Activated CD4-positive, alpha-beta memory T cell treated with anti-CD3 and anti-CD28 coated beads, Interleukin-2, amount 10 ng/mL, durations not matched to agents 7 days and 5 days (primary cell): ENCODE measurements at regions not wholly inside any gene's neighbourhood (a gene's known extent, or its start where the extent isn't known, plus 50 kb on each side); places are given as distances from the start of the nearest gene placed in this dataset.
"Not testable (repeated sequence)": the region's sequence is repeated elsewhere in the genome, so short reads cannot be mapped to it uniquely, and the experiment has no call there.

Experiments
- CTCF ChIA-PET: fragments of 350-600 bp; sonication (Branson Sonifier 250); formaldehyde crosslinking; loops from one replicate; lab custom pipeline; 2021; ENCODE audit warnings: antibody characterized with exemption, inconsistent platforms; lab: Charles Lee
- POLR2A ChIA-PET: fragments of 350-600 bp; sonication (Branson Sonifier 250); formaldehyde crosslinking; loops from one replicate; lab custom pipeline; 2021; ENCODE audit warnings: antibody characterized with exemption; lab: Charles Lee
- DNase-seq: peaks from one replicate; pipeline ENCODE4 v3.0.0-alpha.2; 2020
- H3K27ac Mint-ChIP-seq: one replicate; pipeline ENCODE4 v1.8.0; 2021; ENCODE audit warnings: mild to moderate bottlenecking, mixed read lengths
- H3K27me3 Mint-ChIP-seq: one replicate; pipeline ENCODE4 v1.8.0; 2021; ENCODE audit warnings: mixed read lengths
- H3K36me3 Mint-ChIP-seq: one replicate; pipeline ENCODE4 v1.8.0; 2021; ENCODE audit warnings: low read depth, mixed read lengths
- H3K4me1 Mint-ChIP-seq: one replicate; pipeline ENCODE4 v1.8.0; 2021; ENCODE audit warnings: mixed read lengths
- H3K4me3 Mint-ChIP-seq: one replicate; pipeline ENCODE4 v1.8.0; 2021; ENCODE audit warnings: mild to moderate bottlenecking, mixed read lengths
- H3K9me3 Mint-ChIP-seq: one replicate; pipeline ENCODE4 v1.8.0; 2021; ENCODE audit warnings: mixed read lengths

DNA sequence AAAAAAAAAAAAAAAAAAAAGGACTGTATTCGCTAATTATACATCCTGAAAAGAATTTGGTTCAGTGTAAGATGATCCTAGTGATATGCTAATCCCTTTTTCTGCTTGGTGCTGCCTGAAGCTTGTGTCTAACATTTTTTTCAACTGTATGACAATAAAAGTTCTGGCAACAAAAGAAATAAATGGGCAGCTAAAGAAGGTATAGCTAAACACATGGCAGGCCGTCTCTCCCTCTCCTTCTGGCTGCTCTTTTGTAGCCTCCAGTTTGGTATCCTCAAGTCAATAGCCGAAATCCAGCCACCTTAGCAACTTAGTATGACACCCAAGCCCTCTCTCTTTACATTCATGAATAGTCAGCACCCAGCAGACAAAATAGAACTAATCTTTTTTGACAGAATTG lies 198.3 kb upstream of the OTX2 start:
- Mint-ChIP-seq H3K4me3 (no peak overlapping the region), H3K4me1 (no peaks in the 10 kb centered on the region), H3K9me3 (peaks cover 1% of the 10 kb centered on the region), H3K27me3 (peaks cover 10% of the 10 kb centered on the region), H3K27ac (no peak overlapping the region), H3K36me3 (no peaks in the 10 kb centered on the region)
- POLR2A ChIA-PET, result no interaction called here
- DNase-seq, result no peak
- CTCF ChIA-PET, result no interaction called here

GRCh38 chr14:56998728-56999127 lies 188.4 kb upstream of the OTX2 start:
- Mint-ChIP-seq H3K27me3 (peaks cover 2% of the 10 kb centered on the region), H3K36me3 (no peaks in the 10 kb centered on the region), H3K9me3 (no peaks in the 10 kb centered on the region), H3K4me1 (no peaks in the 10 kb centered on the region), H3K4me3 (no peak overlapping the region), H3K27ac (no peak overlapping the region)
- no peak for DNase-seq
- CTCF ChIA-PET, result no interaction called here
- POLR2A ChIA-PET, result no interaction called here

DNA sequence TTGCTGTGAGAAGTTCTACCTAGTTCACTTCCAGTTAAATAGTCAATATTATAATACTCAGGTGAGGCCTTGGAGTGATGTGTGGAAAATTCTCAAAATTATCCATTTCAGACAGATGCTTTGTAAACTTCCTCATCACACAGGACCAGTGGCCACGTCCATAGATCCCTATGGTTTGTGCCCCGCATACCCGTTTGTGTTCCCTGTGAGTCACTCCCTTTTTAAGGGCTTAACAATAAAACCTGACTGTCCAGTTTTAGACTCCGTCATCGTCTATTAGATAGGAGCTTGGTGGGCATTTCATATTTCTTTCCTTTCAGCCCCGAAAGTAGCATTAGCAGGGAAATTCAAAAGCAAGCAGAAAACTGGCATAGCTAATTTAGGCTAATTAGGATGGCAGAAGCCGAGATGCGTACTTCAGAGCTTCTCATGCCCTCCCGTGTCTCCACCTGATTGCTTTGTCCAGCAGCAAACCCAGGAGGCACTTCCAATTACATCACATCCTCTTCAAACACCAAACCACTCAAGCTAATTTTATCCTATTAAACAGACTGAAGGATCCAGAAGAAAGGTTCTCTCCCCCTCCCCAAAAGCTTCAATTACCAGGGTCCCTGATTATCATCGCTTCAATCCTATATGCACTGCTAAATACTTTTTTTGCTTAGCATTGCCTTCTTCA lies 186.6 kb upstream of the OTX2 start:
- H3K27ac Mint-ChIP-seq, result no peak overlapping the region
- DNase-seq, result no peak
- H3K4me3 Mint-ChIP-seq, result no peak overlapping the region
- no peaks in the 10 kb centered on the region for H3K9me3 Mint-ChIP-seq
- POLR2A ChIA-PET, result no interaction called here
- no peaks in the 10 kb centered on the region for H3K4me1 Mint-ChIP-seq
- H3K27me3 Mint-ChIP-seq, result peaks cover 2% of the 10 kb centered on the region
- CTCF ChIA-PET, result no interaction called here
- H3K36me3 Mint-ChIP-seq, result no peaks in the 10 kb centered on the region

DNA sequence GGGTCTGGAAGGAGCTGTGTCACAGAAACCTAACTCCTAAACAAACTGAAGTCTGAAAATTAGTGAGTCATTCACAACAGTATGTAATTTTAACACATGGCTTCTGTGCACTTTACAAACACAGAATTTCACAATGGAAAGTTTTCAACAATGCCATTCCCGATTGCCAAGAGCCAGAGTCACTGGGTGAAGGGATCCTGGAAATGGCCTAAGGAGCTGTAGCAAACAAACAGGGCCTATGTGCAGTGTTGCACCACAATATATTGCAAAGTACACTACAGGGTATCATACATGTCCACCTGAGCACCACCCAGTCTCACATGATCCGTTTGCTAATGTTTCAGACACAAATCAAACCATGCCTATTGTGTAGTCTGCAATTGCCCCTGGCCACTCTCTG lies 184.7 kb upstream of the OTX2 start:
- Mint-ChIP-seq H3K9me3 (peaks cover 4% of the 10 kb centered on the region), H3K4me1 (no peaks in the 10 kb centered on the region), H3K27me3 (peaks cover 2% of the 10 kb centered on the region), H3K4me3 (no peak overlapping the region), H3K27ac (no peak overlapping the region), H3K36me3 (no peaks in the 10 kb centered on the region)
- POLR2A ChIA-PET, result no interaction called here
- DNase-seq, result no peak
- CTCF ChIA-PET, result no interaction called here

DNA sequence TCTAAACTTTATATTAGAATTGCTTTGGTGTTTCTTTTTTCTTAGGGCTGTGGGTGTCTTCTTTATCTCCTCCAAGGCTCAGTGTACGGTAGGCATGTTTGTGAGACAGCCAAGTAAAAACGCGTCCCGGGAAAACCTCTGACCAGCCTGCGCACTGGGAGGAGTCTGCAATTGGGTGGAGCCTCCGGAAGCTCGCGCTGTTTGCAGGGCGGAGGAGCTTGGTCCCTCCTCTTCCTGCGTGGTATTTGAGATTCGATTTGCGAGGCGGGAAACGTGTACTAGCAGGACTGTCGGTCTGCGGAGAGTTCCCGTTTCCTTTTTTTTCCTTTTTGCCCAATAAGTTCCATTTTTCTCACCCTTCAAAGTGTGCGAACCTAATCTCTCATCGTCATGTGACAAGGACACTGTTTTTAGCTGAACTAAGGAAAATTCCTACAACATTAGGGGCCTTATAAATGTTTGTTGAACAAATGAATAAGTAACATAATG lies 182.1 kb upstream of the OTX2 start:
- DNase-seq, result no peak
- H3K27me3 Mint-ChIP-seq, result no peaks in the 10 kb centered on the region
- no peak overlapping the region for H3K27ac Mint-ChIP-seq
- ChIA-PET POLR2A (no interaction called here), CTCF (no interaction called here)
- peaks cover 4% of the 10 kb centered on the region for H3K9me3 Mint-ChIP-seq
- no peaks in the 10 kb centered on the region for H3K4me1 Mint-ChIP-seq
- no peaks in the 10 kb centered on the region for H3K36me3 Mint-ChIP-seq
- H3K4me3 Mint-ChIP-seq, result no peak overlapping the region

GRCh38 chr14:56990991-56991627 lies 180.8 kb upstream of the OTX2 start:
- H3K36me3 Mint-ChIP-seq, CTCF ChIA-PET, DNase-seq, POLR2A ChIA-PET, H3K27me3 Mint-ChIP-seq, H3K4me3 Mint-ChIP-seq, H3K4me1 Mint-ChIP-seq, H3K27ac Mint-ChIP-seq, H3K9me3 Mint-ChIP-seq: not testable (repeated sequence)

DNA sequence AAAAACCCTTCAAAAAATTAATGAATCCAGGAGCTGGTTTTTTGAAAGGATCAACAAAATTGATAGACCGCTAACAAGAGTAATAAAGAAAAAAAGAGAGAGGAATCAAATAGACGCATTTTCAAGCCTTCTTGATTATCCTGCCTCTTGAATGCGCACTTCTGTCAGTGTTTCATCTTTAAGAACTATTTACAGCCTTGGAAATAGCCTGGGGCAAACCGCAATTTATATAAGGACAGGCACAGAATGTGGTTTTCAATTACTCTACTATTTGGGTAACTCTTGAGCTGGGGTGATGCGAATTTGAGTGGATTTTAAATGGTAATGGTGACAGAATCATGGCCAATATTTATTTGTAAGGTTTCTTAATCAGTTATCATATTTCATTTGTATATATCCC lies 179.1 kb upstream of the OTX2 start:
- Mint-ChIP-seq H3K4me3 (no peak overlapping the region), H3K27me3 (no peaks in the 10 kb centered on the region), H3K36me3 (no peaks in the 10 kb centered on the region), H3K9me3 (peaks cover 4% of the 10 kb centered on the region), H3K4me1 (no peaks in the 10 kb centered on the region), H3K27ac (no peak overlapping the region)
- ChIA-PET POLR2A (no interaction called here), CTCF (no interaction called here)
- DNase-seq, result no peak

- CTCF ChIA-PET, result no interaction called here
- H3K9me3 Mint-ChIP-seq, result no peaks in the 10 kb centered on the region
These were observed 169.7 kb upstream of the OTX2 start for GRCh38 chr14:56979936-56980335.

DNA sequence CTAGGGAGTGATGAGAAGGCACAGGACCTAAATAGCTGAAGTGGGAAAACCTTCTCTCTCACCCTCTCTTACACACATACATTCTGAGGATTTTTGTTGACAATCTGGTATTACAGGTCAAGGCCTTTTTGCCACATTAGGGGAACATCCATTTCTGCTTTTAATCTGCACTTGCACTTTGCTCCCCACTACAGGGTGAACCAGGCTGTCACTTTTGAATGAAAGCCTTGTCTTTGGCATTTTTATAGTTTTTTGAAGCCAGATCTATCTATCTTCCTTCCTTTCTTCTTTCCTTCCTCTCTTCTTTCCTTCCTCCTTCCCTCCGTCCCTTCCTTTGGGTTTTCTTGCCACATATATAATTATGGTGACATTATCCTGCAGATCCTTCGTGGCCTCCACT lies 165.9 kb upstream of the OTX2 start:
- Mint-ChIP-seq H3K27ac (no peak overlapping the region), H3K4me3 (no peak overlapping the region), H3K4me1 (no peaks in the 10 kb centered on the region), H3K36me3 (no peaks in the 10 kb centered on the region), H3K9me3 (no peaks in the 10 kb centered on the region), H3K27me3 (no peaks in the 10 kb centered on the region)
- POLR2A ChIA-PET, result no interaction called here
- CTCF ChIA-PET, result no interaction called here
- no peak for DNase-seq

More at GRCh38 chr14:56979936-56980335, 169.7 kb upstream of the OTX2 start:
- no peaks in the 10 kb centered on the region for H3K4me1 Mint-ChIP-seq
- POLR2A ChIA-PET, result no interaction called here
- no peaks in the 10 kb centered on the region for H3K36me3 Mint-ChIP-seq
- H3K27ac Mint-ChIP-seq, result no peak overlapping the region
- no peak for DNase-seq
- no peak overlapping the region for H3K4me3 Mint-ChIP-seq
- H3K27me3 Mint-ChIP-seq, result peaks cover 1% of the 10 kb centered on the region

DNA sequence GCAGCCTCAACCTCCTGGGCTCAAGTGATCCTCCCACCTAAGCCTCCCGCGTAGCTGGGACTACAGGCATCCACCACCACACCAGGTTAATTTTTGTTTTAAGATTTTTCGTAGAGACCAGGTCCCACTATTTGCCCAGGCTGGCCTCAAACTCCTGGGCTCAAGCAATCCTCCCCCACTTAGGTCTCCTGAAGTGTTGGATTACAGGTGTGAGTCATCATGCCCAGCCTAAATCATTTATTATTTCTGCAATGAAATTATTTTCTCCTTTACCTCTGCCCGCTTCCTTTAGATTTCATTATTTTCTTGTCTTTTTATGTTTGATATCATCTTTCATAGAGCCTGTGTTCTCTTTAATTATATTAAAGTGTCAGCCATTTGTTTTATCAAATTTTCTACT lies 165.2 kb upstream of the OTX2 start:
- ChIA-PET CTCF (no interaction called here), POLR2A (no interaction called here)
- H3K27ac Mint-ChIP-seq, result no peak overlapping the region
- H3K36me3 Mint-ChIP-seq, result no peaks in the 10 kb centered on the region
- no peak for DNase-seq
- no peaks in the 10 kb centered on the region for H3K27me3 Mint-ChIP-seq
- no peaks in the 10 kb centered on the region for H3K4me1 Mint-ChIP-seq
- H3K4me3 Mint-ChIP-seq, result no peak overlapping the region
- H3K9me3 Mint-ChIP-seq, result no peaks in the 10 kb centered on the region

DNA sequence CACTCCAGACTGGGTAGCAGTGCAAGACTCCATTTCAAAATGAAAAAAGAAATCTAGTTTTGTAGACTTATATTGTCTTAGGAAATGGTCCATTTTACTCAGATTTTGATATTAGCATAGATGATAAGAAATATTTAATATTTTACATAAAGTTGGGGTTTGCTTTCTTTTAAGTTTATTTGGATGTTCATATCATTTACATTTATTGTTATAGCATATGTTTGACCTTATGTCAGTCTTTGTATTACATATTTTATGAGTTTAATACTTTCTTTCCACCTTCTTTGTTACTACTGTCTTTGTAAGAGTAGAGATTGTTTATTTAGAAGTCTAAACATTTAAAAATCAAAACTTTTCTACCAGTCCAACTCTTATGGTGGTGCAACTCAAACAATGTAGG lies 162.7 kb upstream of the OTX2 start:
- Mint-ChIP-seq H3K36me3 (no peaks in the 10 kb centered on the region), H3K4me3 (no peak overlapping the region), H3K9me3 (peaks cover 4% of the 10 kb centered on the region), H3K27me3 (no peaks in the 10 kb centered on the region), H3K4me1 (no peaks in the 10 kb centered on the region), H3K27ac (no peak overlapping the region)
- ChIA-PET CTCF (no interaction called here), POLR2A (no interaction called here)
- no peak for DNase-seq

DNA sequence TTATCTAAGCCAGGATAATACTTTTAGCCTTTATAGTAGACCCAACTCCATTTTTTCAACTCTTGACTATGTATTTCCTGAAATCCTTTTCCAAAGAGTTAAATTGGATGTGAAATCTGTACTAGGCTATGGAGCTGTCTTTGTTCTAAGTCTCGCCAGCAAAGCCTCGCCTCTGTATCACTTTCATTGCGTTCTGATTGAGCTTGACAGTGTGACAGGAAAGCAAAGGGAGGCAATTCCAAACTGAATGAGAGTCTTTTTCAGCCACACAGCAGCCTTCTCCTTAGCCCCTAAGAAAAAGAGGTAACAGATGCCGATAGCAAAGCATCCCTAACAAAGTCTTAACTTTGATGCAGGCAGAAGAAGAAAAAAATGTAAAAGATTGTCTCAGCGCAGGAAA lies 154.6 kb upstream of the OTX2 start:
- Mint-ChIP-seq H3K4me1 (no peaks in the 10 kb centered on the region), H3K4me3 (no peak overlapping the region), H3K27ac (no peak overlapping the region), H3K36me3 (no peaks in the 10 kb centered on the region), H3K27me3 (no peaks in the 10 kb centered on the region), H3K9me3 (peaks cover 4% of the 10 kb centered on the region)
- DNase-seq, result no peak
- ChIA-PET POLR2A (no interaction called here), CTCF (no interaction called here)

GRCh38 chr14:56963381-56963780 lies 153.1 kb upstream of the OTX2 start:
- no peak overlapping the region for H3K4me3 Mint-ChIP-seq
- H3K9me3 Mint-ChIP-seq, result no peaks in the 10 kb centered on the region
- CTCF ChIA-PET, result no interaction called here
- no peak overlapping the region for H3K27ac Mint-ChIP-seq
- no peaks in the 10 kb centered on the region for H3K36me3 Mint-ChIP-seq
- no peaks in the 10 kb centered on the region for H3K27me3 Mint-ChIP-seq
- no peaks in the 10 kb centered on the region for H3K4me1 Mint-ChIP-seq
- DNase-seq, result no peak
- POLR2A ChIA-PET, result no interaction called here

GRCh38 chr14:56962444-56963080 lies 152.3 kb upstream of the OTX2 start:
- CTCF ChIA-PET, result no interaction called here
- Mint-ChIP-seq H3K27me3 (no peaks in the 10 kb centered on the region), H3K27ac (no peak overlapping the region), H3K4me1 (no peaks in the 10 kb centered on the region), H3K4me3 (no peak overlapping the region), H3K36me3 (no peaks in the 10 kb centered on the region), H3K9me3 (no peaks in the 10 kb centered on the region)
- POLR2A ChIA-PET, result no interaction called here
- DNase-seq, result no peak
